ENCODE measurements at regions not wholly inside any gene's neighbourhood (a gene's known extent, or its start where the extent isn't known, plus 50 kb on each side); places are given as distances from the start of the nearest gene placed in this dataset.
A peak's percentile ranks its signal among the peaks of the same experiment; 100 is the strongest.

GRCh38 chr10:130627346-130628045 lies 491.3 kb downstream of the GLRX3 start:
- no peak for DNase-seq (ENCODE audit: low read depth)

DNA sequence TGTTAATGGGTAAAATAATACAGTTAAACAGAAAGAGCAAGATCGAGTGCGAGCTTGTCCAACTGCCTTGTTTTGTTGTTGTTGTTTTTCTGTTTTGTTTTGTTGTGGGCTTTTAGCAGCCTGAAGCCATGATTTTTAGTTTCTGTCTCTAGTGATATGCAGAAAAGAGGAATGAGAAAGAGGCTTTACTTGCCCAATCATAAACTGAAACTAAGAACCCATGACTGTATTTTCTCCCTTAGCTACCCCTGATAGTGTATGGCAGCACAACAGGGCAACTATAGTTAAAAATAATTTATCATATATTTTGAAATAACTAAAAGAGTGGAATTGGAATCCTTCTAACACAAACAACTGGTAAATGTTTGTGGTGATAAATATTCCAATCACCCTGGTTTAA lies 493.9 kb downstream of the GLRX3 start:
- no peak for DNase-seq (ENCODE audit: low read depth)

DNA sequence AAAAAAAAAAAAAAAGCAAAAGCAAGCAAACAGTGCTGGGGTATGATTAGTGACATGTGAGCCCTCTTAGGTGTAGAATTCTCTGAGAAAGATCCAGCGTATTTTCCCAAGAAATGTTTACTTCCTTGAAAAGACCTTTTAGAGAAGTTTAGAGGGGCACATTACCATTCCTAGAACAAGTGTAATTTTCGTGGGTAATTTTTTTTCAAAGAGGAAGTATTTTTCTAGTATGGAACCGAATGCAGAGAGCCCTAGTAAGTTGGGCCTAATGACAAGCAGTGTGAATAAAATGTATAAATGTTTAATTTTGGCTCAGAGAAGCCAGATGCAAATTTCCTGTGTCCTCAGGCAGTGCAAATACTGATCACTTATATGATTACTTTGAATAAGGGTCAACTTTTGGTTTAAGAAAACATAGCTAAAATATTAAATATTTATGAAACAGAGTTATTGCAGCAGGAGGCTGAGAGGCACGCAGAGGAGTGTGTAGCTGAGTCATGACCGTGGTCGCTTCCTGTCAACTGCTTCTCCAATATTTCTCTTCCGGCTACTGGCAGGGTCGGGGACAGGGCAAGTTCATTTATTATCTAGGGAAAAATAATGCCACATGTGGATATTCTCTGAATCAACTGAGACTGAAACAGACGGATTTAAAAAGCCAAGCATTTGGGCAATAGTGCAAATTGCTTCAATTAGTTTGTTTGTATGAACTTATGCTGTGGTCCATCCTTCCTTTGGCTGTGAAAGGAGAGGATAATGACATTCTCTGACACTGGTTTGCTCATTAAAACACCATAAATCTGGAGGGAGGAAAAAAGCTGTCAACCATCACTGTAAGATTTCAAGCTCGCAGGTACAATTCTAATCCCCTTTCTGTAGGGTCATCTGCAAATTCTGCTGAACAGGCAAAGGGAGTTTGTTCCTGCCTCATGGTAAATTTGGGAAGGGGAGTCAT lies 495.2 kb downstream of the GLRX3 start:
- DNase-seq (ENCODE audit: low read depth), result peak; percentile 29

GRCh38 chr10:130634816-130635215 lies 498.6 kb downstream of the GLRX3 start:
- DNase-seq (ENCODE audit: low read depth), result no peak

DNA sequence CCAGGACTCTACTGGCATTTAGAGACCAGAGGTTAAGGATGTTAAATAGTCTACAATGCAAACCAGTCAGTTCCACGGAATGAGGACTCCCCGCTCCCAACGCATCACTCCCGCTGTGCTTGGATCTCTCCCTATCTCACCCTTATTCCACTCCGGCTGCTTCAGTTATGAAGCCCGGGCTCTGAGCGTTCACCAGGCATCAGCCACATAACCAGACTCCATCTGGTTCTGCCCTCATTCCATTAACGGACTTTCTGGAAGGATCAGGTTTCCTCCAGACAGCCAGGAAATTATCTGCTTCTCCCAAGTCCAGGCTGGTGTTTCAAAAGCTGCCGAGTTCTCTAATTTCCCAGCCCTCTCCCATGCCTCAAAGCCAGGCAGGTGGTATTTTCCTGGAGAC lies 499.3 kb downstream of the GLRX3 start:
- no peak for DNase-seq (ENCODE audit: low read depth)

DNA sequence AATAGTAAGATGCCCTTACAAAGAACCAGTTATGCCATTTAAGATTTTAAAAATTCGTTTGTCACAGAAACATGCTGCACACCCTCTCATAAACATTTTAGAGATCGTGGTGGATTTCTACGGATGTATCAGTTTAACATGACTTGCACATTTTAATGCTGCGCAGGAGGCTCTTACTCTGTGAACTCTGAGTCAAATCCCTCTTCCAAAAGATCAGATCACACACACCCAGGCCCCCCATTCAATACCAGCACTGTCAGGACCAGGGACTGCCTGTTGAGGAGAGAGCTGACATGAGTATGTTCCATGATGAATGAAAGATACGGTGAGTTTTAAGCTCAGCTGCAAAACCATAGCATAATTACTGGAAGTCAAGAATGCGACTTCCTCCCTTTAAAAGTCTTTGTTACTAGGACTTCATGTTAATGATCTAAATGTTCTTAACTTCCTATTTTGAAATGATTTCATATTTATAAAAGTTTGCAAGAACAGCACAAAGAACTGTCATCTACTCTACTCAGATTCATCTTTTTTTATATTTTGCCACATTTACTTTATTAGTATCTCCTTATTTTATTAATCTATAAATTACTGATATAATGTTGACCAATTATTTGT lies 500.2 kb downstream of the GLRX3 start:
- DNase-seq (ENCODE audit: low read depth), result no peak

DNA sequence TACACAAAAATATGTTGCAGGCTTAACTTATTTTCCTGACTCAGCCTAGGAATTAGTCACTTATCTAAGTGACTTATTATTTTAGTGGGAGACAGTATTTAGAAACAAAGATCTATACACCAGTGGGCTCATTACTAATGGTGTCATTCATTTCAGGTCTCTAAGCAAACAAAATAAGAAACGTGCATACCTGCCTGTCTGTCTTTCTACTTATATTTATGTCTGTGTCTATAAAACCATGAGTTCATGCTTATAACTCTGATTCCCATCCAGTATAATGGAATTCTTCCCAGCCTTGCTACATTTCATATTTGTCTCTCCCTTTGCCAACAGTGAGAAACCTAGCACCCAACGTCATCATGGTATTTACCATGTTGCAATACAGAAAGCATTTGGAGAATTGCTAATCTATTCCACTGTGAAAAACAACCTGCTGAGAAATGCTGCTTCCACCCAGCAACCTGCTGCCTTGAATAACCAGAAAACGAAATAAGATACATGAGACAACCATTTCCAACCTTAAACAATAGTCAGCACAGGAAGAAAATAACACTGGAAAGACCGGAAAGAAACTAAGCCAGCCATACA lies 501.0 kb downstream of the GLRX3 start:
- DNase-seq (ENCODE audit: low read depth), result no peak

DNA sequence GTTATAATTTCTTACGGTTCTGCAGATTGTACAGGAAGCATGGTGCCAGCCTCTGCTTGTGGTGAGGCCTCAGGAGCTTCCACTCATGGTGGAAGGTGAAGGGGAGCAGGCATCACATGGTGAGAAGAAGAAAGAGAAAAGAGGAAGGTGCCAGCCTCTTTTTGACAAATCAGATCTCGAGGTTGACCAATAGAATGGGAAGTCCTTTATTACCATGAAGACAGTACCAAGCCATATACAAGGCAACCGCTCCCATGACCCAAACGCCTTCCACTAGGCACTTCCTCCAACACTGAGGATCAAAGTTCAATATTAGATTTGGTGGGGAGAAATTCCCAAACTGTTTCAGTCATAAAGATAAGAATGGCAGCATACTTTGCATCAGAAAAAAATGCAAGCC lies 502.8 kb downstream of the GLRX3 start:
- no peak for DNase-seq (ENCODE audit: low read depth)

DNA sequence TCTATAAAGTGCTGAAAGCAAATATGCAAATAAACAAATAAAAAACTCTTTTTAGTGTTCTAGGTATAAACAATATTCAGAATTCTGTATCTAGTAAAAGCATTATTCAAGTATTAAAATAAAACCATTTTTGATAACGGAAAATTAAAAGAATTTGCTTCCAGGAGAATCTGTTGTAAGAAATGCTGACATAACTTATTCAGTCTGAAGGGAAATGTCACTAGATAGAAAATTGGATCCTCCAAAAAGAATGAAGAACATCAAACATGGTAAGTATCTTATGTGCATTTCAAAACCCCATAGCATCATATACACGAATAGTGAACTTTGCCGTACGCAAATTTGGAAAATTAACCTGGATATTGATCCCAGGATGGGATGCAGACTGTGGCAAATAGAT lies 506.7 kb downstream of the GLRX3 start:
- DNase-seq (ENCODE audit: low read depth), result no peak

- DNase-seq (ENCODE audit: low read depth), result no peak
Observed at GRCh38 chr10:130647341-130647740, 511.1 kb downstream of the GLRX3 start.

GRCh38 chr10:130648807-130649206 lies 512.6 kb downstream of the GLRX3 start:
- DNase-seq (ENCODE audit: low read depth), result no peak

DNA sequence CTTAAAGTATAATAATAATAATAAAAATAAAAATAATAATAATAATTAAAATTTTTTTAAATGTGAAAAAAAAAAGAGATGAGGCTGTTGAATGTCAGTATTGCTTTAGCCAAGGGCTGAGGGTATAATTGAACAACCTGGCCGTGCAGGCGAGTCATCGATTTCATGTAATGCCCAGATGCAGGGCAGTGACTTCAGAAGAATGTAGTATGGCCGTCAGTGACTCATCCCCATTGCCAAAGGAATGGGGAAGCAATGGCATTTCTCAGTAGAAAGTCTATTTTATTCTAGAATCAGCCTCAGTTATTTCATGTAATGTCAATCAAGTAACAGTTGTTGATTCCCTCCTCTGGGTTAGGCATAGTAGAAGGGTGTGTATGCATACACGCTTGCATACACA lies 516.4 kb downstream of the GLRX3 start:
- no peak for DNase-seq (ENCODE audit: low read depth)

GRCh38 chr10:130652964-130653578 lies 516.9 kb downstream of the GLRX3 start:
- no peak for DNase-seq (ENCODE audit: low read depth)

GRCh38 chr10:130654726-130655125 lies 518.5 kb downstream of the GLRX3 start:
- DNase-seq (ENCODE audit: low read depth), result no peak

GRCh38 chr10:130655313-130656186 lies 519.4 kb downstream of the GLRX3 start:
- no peak for DNase-seq (ENCODE audit: low read depth)

GRCh38 chr10:130656187-130656575 lies 520.0 kb downstream of the GLRX3 start:
- no peak for DNase-seq (ENCODE audit: low read depth)

- DNase-seq (ENCODE audit: low read depth), result no peak
Observed at GRCh38 chr10:130656582-130657133, 520.5 kb downstream of the GLRX3 start.

GRCh38 chr10:130658687-130659290 lies 522.6 kb downstream of the GLRX3 start:
- DNase-seq (ENCODE audit: low read depth), result no peak

- DNase-seq (ENCODE audit: low read depth), result no peak
Observed at GRCh38 chr10:130659528-130659927, 523.3 kb downstream of the GLRX3 start.

- no peak for DNase-seq (ENCODE audit: low read depth)
Observed at GRCh38 chr10:130660266-130660665, 524.1 kb downstream of the GLRX3 start.
